ENCODE measurements at regions not wholly inside any gene's neighbourhood (a gene's known extent, or its start where the extent isn't known, plus 50 kb on each side); places are given as distances from the start of the nearest gene placed in this dataset.

DNA sequence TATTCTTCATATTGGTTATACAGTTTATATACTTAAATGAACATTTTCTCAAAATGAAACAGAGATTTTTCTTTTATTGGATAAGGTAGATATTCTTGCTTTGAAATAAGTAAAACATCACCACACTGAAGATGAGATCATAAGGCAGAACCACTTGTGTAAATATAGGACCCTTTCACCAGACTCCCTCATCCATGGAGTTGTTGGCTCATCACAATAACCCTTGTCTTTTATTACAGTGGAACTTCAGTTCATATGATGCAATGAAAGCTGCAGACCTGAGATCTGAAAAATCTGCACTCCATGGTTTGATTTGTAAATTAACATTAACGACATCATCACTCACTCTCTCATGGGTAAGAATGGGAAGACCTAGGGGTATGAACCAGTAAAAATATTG, 51.9 kb upstream of the DBX2 start:
- no peak overlapping the region for H3K4me3 ChIP-seq (ENCODE audit: low read depth, low read length)
- TF ChIP-seq, protein P1, sequence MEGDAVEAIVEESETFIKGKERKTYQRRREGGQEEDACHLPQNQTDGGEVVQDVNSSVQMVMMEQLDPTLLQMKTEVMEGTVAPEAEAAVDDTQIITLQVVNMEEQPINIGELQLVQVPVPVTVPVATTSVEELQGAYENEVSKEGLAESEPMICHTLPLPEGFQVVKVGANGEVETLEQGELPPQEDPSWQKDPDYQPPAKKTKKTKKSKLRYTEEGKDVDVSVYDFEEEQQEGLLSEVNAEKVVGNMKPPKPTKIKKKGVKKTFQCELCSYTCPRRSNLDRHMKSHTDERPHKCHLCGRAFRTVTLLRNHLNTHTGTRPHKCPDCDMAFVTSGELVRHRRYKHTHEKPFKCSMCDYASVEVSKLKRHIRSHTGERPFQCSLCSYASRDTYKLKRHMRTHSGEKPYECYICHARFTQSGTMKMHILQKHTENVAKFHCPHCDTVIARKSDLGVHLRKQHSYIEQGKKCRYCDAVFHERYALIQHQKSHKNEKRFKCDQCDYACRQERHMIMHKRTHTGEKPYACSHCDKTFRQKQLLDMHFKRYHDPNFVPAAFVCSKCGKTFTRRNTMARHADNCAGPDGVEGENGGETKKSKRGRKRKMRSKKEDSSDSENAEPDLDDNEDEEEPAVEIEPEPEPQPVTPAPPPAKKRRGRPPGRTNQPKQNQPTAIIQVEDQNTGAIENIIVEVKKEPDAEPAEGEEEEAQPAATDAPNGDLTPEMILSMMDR (IDR thresholded peaks at IDR 0.05; ENCODE audit: borderline replicate concordance, insufficient read depth, low read depth, low read length) = no peak

DNA sequence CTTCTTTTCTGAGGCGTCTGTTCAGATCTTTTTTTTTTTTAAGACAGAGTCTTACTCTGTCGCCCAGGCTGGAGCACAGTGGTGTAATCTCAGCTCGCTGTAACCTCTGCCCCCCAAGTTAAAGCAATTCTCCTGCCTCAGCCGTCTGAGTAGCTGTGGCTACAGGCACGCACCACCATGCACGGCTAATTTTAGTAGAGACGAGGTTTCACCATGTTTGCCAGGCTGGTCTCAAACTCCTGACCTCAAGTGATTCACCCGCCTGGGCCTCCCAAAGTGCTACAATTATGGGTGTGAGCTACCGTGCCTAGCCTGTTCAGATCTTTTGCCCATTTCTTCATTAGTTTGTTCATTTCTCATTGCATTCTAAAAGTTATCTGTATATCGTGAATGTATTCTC, 55.1 kb upstream of the DBX2 start:
- TF ChIP-seq, protein P1 (IDR thresholded peaks at IDR 0.05; ENCODE audit: borderline replicate concordance, insufficient read depth, low read depth, low read length) = no peak
- no peak overlapping the region for H3K4me3 ChIP-seq (ENCODE audit: low read depth, low read length)

DNA sequence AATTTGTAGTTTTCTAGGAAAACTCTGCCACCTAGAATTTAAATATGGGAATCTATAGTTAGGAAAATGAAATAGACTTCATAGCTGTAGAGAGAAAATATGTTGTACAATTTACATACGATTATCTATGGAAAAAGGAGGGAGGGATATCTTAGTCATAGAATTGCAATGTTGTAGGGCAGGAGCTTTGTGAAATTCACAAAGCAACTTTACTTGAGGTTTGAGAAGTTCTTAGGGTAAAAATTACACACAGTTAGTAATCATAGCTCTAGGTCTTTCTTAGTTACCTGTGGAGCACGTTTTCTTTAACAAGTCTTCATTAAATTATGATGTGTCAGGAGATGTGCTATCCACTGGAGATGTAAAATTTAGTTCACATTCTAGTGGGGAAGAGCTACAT, 61.4 kb upstream of the DBX2 start:
- H3K4me3 ChIP-seq (ENCODE audit: low read depth, low read length) = no peak overlapping the region
- TF ChIP-seq, protein P1 (IDR thresholded peaks at IDR 0.05; ENCODE audit: borderline replicate concordance, insufficient read depth, low read depth, low read length) = no peak

DNA sequence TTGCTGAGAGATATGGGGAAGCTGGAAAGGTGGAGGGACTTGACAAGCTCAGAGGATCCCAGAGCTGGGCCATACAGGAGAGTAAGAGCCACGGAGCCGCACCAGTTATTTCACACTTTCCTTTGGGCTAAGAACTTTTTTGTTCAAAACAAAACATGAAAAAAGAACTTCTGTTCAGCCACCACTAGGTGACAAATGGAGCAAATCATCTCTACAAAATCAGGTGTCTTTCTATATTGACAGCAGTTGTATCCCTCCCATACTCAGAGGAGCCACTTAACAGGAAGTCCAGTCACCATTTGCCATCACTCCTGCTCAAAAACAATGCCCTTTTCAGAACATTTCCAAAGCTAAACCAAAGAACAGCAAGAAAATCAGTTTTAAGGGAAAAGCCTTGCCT, 70.3 kb upstream of the DBX2 start:
- no peak overlapping the region for H3K4me3 ChIP-seq (ENCODE audit: low read depth, low read length)
- TF ChIP-seq, protein P1 (IDR thresholded peaks at IDR 0.05; ENCODE audit: borderline replicate concordance, insufficient read depth, low read depth, low read length) = no peak

DNA sequence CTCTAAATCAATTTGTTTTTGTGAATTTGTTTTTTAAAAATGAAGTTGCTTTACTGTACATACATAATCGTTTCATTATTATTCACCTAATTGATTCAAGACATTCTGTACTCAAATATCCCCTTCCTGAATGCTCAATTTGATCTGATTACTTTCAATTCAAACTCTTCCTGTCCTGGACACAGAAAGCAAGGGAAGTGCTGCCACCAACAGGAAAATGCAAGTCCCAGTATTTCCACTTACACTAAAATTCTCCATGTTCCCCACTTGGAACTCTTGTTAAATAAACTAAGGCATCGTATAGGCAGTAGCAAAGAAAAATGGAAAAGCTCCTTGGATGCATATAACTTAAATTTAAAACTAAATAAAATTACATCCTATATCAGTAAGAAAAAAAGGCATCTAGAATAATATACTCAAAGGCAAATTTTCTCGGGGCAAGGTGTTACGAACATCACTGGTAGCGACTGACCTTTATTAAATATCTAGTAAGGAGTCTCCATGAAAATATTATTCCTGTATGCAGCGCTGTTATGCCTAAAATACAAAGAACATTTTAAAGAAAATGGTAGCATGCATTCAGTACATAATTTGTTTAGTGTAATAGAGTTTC, 72.0 kb upstream of the DBX2 start:
- TF ChIP-seq, protein P1 (IDR thresholded peaks at IDR 0.05; ENCODE audit: borderline replicate concordance, insufficient read depth, low read depth, low read length) = no peak

DNA sequence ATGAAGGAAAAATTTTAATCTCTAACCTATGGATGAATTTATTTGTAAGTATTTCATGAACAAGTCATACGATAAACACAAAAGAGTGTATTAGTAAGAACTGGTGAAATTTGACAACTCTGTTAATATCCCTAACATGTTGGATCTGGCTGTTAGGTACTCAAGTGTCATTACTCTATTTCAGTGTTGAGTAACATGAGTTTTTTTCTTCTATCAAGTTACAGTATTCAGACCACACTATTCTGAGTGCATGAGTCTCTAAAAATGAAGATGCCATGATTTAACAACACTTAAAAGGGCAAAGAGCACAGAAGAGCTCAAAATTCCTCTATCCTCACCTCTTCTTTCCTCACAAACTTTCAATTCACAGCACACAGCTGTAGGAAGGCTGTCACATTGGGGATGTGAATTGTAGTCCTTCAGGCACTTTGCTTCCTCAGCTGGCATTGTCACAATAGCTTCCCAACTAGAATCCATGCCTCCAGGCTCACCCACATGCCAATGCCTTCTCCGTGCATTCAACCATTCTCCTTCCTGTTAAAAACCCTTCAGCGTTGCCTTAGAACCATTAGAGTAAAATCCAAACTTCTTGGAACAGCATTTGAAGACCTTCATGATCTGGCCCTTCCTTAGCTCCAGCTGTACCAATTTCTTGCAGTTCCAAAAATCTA, 73.7 kb upstream of the DBX2 start:
- no peak overlapping the region for H3K4me3 ChIP-seq (ENCODE audit: low read depth, low read length)
- TF ChIP-seq, protein P1 (IDR thresholded peaks at IDR 0.05; ENCODE audit: borderline replicate concordance, insufficient read depth, low read depth, low read length) = no peak

More for the DNA sequence above, 72.0 kb upstream of the DBX2 start:
- H3K4me3 ChIP-seq (ENCODE audit: low read depth, low read length) = no peak overlapping the region

DNA sequence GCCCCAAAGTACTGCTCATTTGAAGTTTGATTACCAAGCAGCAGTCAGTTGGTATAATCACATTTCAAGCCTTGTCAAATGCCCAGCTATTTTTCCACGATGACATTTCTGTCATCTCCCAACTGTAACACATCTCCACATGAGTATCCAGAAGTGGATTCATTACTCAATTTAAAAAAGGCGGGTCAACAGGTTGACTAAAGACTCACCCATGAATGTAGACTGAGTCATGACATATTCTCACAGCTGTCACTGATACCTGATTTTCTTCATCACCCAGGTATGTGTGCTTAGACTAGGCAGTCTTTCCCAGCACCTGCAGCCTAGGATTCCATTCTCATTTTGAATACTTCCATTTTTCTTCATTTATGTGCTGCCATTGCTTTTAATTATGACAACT, 75.1 kb upstream of the DBX2 start:
- TF ChIP-seq, protein P1 (IDR thresholded peaks at IDR 0.05; ENCODE audit: borderline replicate concordance, insufficient read depth, low read depth, low read length) = no peak
- no peak overlapping the region for H3K4me3 ChIP-seq (ENCODE audit: low read depth, low read length)
